Keratinocyte (primary cell): ENCODE measurements at regions not wholly inside any gene's neighbourhood (a gene's known extent, or its start where the extent isn't known, plus 50 kb on each side); places are given as distances from the start of the nearest gene placed in this dataset.

ENCODE experiments used
- CTCF ChIP-seq, 3 experiments: IDR thresholded peaks in 1 of 3; conservative IDR thresholded peaks in 1 of 3; optimal IDR thresholded peaks in 1 of 3; 2 replicates in 2 of 3; 3 replicates in 1 of 3; pipeline versions ENCODE3 to v1.5.1; 2011; ENCODE audit warnings: low read length in 3 of 3, mild to moderate bottlenecking in 3 of 3, moderate library complexity in 2 of 3, control low read depth in 1 of 3, inconsistent platforms in 1 of 3; ENCODE audit not compliant: insufficient read depth in 2 of 3; ENCODE audit errors: extremely low read depth in 1 of 3
- EZH2 ChIP-seq: IDR thresholded peaks from one replicate; pipeline ENCODE4 v1.6.1; 2012; ENCODE audit warnings: inconsistent platforms, mild to moderate bottlenecking, low read length, moderate library complexity

GRCh38 chr4:156109943-156110900 lies 156.6 kb upstream of the CTSO start:
- TF ChIP-seq EZH2 (no peak), CTCF (optimal IDR thresholded peaks at IDR 0.05 in 1 of 3, IDR thresholded peaks at IDR 0.05 in 1 of 3, conservative IDR thresholded peaks at IDR 0.05 in 1 of 3; ENCODE audit: extremely low read depth in 1 of 3, insufficient read depth in 2 of 3, low read length in 3 of 3) (peak; percentile 49 to 65 (median 57))
